ENCODE measurements at regions not wholly inside any gene's neighbourhood (a gene's known extent, or its start where the extent isn't known, plus 50 kb on each side); places are given as distances from the start of the nearest gene placed in this dataset.

DNA sequence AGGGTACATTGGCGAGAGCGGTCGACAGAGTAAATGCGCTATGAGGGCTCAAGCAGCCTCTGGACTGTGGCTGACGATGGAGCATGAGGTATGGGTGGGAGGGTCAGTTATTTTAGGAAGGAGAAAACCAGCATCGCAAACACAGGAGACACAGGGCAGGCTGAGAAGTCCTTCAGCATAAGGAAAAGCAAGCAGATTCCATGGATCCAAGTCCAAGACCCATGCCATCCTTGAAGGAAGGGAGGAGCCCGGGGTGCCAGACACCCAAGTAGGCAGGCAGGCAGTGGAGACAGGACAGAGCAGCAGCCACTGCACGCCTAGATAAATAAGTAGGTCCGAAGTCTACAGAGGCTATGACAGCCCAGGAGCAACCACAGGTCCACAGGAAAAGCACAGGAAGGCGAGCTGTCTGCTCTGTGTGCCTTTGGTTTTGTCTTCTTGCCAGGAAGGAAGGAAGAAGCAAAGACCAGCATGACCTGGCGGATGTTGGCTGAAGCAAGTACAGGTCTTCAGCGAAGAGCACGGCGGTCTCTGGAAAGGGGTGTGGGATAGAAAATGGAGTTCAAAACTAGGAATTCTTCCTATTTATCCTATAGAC lies 76.4 kb upstream of the SLC45A1 start (continued):
- no peak for TF ChIP-seq KLF9 (CRISPR knock-in tag; IDR thresholded peaks at IDR 0.05; ENCODE audit: low read depth)
- TF ChIP-seq ZNF713 (CRISPR knock-in tag; IDR thresholded peaks at IDR 0.05), result no peak
- no peak; the same call in 1 of the 2 replicates for TF ChIP-seq PITX1 (CRISPR knock-in tag; IDR thresholded peaks at IDR 0.05)
- no peak for TF ChIP-seq SRF (IDR thresholded peaks at IDR 0.05; ENCODE audit: low read depth, low read length)
- TF ChIP-seq, protein P1, sequence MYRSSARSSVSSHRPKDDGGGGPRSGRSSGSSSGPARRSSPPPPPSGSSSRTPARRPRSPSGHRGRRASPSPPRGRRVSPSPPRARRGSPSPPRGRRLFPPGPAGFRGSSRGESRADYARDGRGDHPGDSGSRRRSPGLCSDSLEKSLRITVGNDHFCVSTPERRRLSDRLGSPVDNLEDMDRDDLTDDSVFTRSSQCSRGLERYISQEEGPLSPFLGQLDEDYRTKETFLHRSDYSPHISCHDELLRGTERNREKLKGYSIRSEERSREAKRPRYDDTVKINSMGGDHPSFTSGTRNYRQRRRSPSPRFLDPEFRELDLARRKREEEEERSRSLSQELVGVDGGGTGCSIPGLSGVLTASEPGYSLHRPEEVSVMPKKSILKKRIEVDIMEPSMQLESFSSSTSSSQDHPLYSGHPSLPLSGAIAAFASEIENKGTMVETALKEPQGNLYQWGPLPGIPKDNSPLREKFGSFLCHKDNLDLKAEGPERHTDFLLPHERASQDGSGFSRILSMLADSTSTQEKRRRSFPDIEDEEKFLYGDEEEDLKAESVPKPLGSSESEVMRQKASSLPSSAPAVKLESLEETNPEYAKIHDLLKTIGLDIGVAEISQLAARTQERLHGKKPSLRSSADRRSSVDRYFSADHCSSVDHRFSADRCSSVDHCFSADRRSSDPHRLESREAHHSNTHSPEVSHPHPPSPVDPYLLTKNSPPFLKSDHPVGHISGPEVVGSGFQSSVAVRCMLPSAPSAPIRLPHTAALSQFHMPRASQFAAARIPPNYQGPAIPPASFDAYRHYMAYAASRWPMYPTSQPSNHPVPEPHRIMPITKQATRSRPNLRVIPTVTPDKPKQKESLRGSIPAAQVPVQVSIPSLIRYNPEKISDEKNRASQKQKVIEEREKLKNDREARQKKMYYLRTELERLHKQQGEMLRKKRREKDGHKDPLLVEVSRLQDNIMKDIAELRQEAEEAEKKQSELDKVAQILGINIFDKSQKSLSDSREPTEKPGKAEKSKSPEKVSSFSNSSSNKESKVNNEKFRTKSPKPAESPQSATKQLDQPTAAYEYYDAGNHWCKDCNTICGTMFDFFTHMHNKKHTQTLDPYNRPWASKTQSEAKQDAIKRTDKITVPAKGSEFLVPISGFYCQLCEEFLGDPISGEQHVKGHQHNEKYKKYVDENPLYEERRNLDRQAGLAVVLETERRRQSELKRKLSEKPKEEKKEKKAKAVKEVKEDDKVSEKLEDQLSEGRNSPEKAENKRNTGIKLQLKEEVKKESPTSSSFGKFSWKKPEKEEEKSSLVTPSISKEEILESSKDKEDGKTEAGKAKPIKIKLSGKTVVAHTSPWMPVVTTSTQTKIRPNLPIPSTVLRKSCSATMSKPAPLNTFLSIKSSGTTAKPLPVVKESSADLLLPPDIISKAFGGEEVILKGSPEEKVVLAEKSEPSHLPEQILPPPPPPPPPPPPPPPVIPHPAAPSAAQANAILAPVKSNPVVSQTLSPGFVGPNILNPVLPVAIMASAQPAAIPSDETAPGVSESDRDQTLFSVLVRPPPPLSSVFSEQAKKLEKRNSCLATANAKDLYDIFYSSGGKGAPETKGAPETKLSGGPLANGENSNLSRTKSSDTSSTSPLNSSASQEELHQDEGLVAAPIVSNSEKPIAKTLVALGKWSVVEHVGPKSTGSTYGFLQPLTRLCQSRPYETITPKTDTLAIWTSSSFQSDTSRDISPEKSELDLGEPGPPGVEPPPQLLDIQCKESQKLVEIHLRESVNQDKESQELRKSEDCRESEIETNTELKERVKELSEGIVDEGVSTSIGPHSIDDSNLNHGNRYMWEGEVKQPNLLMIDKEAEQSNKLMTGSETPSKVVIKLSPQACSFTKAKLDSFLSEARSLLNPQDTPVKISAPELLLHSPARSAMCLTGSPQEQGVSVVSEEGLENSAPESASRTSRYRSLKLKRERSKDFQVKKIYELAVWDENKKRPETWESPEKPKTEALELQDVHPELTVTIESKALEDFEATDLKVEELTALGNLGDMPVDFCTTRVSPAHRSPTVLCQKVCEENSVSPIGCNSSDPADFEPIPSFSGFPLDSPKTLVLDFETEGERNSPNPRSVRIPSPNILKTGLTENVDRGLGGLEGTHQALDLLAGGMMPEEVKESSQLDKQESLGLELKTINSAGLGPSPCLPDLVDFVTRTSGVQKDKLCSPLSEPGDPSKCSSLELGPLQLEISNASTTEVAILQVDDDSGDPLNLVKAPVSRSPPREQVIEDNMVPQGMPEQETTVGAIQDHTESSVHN (CRISPR knock-in tag; IDR thresholded peaks at IDR 0.05), result peak; percentile 39; the same call in 1 of the 2 replicates
- TF ChIP-seq SAP130 (CRISPR knock-in tag; IDR thresholded peaks at IDR 0.05; ENCODE audit: low read depth), result peak; percentile 63; the same call in 1 of the 2 replicates
- TF ChIP-seq HOXD1 (CRISPR knock-in tag; IDR thresholded peaks at IDR 0.05), result no peak
- TF ChIP-seq CCAR2 (optimal IDR thresholded peaks at IDR 0.05; ENCODE audit: low read depth, low read length), result no peak
- TF ChIP-seq ZNF20 (CRISPR knock-in tag; IDR thresholded peaks at IDR 0.05), result no peak
- TF ChIP-seq ZSCAN29 (CRISPR knock-in tag; conservative IDR thresholded peaks at IDR 0.05), result peak; percentile 68; the same call in 1 of the 2 replicates
- peak; percentile 74; the same call in 1 of the 2 replicates for TF ChIP-seq CBX5 (CRISPR knock-in tag; IDR thresholded peaks at IDR 0.05; ENCODE audit: borderline replicate concordance)
- TF ChIP-seq TBL1XR1 (IDR thresholded peaks at IDR 0.05; ENCODE audit: borderline replicate concordance, low read length, partially characterized antibody), result no peak
- TF ChIP-seq, protein P2, sequence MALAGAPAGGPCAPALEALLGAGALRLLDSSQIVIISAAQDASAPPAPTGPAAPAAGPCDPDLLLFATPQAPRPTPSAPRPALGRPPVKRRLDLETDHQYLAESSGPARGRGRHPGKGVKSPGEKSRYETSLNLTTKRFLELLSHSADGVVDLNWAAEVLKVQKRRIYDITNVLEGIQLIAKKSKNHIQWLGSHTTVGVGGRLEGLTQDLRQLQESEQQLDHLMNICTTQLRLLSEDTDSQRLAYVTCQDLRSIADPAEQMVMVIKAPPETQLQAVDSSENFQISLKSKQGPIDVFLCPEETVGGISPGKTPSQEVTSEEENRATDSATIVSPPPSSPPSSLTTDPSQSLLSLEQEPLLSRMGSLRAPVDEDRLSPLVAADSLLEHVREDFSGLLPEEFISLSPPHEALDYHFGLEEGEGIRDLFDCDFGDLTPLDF (CRISPR knock-in tag; IDR thresholded peaks at IDR 0.05), result no peak
- peak; percentile 51; the same call in 1 of the 2 replicates for TF ChIP-seq ZNF792 (CRISPR knock-in tag; IDR thresholded peaks at IDR 0.05)
- TF ChIP-seq MEF2D (CRISPR knock-in tag; IDR thresholded peaks at IDR 0.05), result peak; percentile 52; the same call in 1 of the 2 replicates
- TF ChIP-seq KLF15 (CRISPR knock-in tag; IDR thresholded peaks at IDR 0.05; ENCODE audit: borderline replicate concordance), result no peak
- peak; percentile 75; the same call in 1 of the 2 replicates for TF ChIP-seq ZBTB3 (CRISPR knock-in tag; IDR thresholded peaks at IDR 0.05; ENCODE audit: borderline replicate concordance, low read depth)
- no peak for TF ChIP-seq ZNF530 (CRISPR knock-in tag; IDR thresholded peaks at IDR 0.05; ENCODE audit: low read depth)
- TF ChIP-seq, protein P3, sequence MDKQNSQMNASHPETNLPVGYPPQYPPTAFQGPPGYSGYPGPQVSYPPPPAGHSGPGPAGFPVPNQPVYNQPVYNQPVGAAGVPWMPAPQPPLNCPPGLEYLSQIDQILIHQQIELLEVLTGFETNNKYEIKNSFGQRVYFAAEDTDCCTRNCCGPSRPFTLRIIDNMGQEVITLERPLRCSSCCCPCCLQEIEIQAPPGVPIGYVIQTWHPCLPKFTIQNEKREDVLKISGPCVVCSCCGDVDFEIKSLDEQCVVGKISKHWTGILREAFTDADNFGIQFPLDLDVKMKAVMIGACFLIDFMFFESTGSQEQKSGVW (CRISPR knock-in tag; IDR thresholded peaks at IDR 0.05; ENCODE audit: borderline replicate concordance), result no peak
- TF ChIP-seq, protein P4, sequence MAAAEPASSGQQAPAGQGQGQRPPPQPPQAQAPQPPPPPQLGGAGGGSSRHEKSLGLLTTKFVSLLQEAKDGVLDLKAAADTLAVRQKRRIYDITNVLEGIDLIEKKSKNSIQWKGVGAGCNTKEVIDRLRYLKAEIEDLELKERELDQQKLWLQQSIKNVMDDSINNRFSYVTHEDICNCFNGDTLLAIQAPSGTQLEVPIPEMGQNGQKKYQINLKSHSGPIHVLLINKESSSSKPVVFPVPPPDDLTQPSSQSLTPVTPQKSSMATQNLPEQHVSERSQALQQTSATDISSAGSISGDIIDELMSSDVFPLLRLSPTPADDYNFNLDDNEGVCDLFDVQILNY (CRISPR knock-in tag; conservative IDR thresholded peaks at IDR 0.05), result no peak
